NCI-H526 (cell line): ENCODE measurements at regions not wholly inside any gene's neighbourhood (a gene's known extent, or its start where the extent isn't known, plus 50 kb on each side); places are given as distances from the start of the nearest gene placed in this dataset.

Experiments used
- DNase-seq, 2 experiments: peaks; one replicate each; lab custom pipeline; 2025; lab: John Stamatoyannopoulos, UW

- DNase-seq: no peak
Measured at GRCh38 chr7:115883629-115884028, 146.9 kb downstream of the TFEC start.

- DNase-seq: no peak
Measured at GRCh38 chr7:115881476-115881875, 149.1 kb downstream of the TFEC start.

- DNase-seq: no peak
Measured at GRCh38 chr7:115879171-115879570, 151.4 kb downstream of the TFEC start.

- DNase-seq: no peak
Measured at GRCh38 chr7:115869801-115870200, 160.8 kb downstream of the TFEC start.

DNA sequence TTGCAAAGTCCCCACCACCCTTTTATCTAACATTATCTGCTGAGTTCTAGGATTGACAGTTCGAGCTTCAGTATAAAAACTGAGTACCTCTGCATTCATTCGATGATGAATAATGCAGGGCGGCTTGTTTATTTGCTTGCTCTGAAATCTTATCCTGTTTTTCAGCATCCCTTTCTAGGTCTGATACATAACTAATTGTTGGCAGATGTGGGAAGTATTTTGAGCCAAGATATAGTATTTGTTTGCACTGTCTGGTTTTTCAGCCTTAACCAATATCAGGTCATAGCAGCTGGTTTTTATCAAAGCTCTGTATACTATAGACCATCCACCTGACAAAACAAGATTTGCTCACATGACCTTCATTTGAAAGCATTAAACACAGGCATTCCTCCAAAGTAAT lies 161.4 kb downstream of the TFEC start:
- DNase-seq: no peak

DNA sequence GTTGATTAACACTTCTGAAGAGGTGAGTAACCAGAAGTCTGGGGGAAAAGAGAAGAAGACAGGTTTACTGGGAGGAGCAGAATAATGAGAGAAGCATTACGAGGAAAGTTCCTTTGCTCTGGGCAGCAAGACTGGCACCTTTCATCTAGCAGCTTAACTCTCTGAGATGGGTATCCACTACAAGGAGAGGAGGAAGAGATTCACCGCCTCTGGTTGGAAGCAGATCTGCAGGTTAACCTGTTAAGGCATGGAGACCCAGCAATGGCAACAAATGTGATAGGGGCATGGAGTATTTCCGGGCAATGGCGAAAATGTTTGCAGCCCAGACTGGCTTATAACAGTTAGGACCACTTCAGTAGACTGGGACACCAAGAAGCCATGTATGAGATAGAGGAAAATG lies 162.2 kb downstream of the TFEC start:
- no peak for DNase-seq

DNA sequence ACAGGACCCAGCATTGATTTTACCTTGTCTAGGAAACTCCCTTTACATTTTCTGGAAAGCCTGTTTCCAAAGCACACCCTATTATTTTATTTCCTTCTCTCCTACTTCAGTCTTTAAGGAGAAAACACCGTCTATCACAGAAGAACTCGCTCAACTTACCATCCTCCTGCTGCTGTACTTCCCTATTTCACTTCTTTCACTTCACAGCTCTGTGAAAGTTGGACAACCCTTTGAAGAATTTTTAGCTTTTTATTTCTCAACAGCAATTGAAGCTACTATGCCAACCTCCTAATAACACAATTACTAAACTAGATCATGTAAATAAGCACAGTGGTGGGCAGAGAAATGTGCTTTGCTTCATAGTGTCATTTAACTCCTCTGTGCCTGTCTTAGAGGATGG lies 166.5 kb downstream of the TFEC start:
- no peak for DNase-seq

- DNase-seq: peak; percentile 64 to 79
Measured at GRCh38 chr7:115851291-115851690, 179.3 kb downstream of the TFEC start.

DNA sequence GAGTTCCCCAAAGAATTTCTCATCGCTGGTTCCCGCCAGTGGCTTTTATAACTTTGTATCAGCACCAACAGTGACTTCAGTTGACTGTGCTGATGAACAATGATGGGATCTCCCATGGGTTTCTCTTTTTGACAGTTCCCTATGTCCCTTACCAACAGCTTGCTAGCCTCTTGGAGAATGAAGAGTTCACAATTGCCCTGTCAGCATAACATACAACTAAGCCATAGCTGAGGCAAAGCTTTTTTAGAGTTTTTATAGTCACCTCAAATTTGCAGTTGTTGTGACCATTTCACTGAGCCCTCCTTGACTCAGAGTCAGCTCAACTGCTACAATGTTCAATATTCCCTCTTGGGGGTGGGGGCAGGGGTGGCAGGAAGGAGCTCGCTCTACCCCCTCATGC lies 179.8 kb downstream of the TFEC start:
- DNase-seq: no peak

GRCh38 chr7:115844857-115845256 lies 185.7 kb downstream of the TFEC start:
- no peak for DNase-seq

- DNase-seq: no peak
Measured at GRCh38 chr7:115840702-115841101, 189.9 kb downstream of the TFEC start.

DNA sequence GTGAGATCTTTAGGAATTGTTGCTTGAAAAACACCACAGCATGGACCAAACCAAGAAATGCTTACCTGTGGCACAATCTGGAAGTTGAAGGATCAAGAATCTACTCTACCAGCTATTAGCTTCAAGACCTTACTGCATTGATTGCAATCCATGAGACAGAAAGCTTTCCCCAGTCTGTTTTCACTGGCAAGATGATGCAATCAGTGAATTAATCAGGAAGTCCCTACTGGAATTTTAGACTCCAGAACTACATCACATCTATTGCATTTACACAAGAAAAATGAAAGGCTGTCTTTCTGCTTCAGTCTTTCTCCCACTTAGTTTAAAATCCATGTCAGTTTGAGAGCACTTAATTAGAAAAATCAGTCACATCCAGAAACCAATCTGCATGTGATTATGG lies 191.7 kb downstream of the TFEC start:
- DNase-seq: no peak

GRCh38 chr7:115831371-115831770 lies 199.2 kb downstream of the TFEC start:
- no peak for DNase-seq

GRCh38 chr7:115827305-115828045 lies 203.1 kb downstream of the TFEC start:
- DNase-seq: no peak

- no peak for DNase-seq
Measured at GRCh38 chr7:115825456-115826115, 205.0 kb downstream of the TFEC start.

- no peak for DNase-seq
Measured at GRCh38 chr7:115822801-115823200, 207.8 kb downstream of the TFEC start.

GRCh38 chr7:115822380-115822779 lies 208.2 kb downstream of the TFEC start:
- DNase-seq: no peak

DNA sequence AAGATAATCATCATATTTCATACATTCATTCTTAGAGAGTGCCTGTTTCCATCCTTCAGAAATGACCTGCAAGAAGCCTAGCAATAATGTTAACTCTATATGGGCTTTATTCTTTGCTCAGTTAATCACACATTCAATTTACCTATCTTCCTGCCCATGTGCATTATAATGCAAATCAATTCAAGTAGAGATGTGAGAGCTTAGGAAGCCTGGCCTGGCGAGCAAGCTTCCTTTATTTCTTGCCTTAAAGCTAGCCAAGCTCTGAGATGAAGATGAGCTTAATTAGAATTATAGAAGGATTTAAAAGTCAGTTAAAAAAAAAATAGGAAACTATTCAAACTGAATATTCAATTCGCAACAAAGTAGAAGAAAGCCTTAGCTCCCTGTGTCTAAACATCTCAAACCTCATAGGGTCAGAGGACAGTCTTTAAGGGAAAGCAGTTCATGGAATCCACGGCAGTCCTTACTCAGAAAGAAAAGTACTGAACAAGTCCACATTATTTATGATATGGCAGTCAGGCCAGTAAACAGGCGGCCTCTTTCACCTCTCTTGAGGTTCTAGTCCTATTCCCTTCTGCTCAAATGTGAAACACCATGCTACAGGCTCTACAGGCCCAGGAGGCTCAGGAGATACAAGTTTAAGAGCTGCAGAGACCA lies 214.1 kb downstream of the TFEC start:
- peak in 1 of 2 experiments; percentile 35 for DNase-seq

GRCh38 chr7:115812794-115813193 lies 217.8 kb downstream of the TFEC start:
- peak in 1 of 2 experiments; percentile 40 for DNase-seq

DNA sequence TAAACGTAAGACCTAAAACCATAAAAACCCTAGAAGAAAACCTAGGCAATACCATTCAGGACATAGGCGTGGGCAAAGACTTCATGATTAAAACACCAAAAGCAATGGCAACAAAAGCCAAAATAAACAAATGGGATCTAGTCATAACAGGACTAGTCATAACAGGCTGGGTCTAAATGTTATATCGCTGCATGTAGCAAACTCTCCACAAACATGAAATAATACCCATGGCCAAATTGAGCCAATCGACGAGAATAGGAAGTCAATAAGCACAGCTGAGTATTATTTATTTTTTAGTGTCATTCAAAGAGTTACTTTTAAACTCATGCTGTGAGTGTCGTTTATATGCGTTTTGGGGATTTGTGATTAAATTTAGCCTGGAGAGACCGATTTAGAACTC lies 225.1 kb downstream of the TFEC start:
- no peak for DNase-seq

DNA sequence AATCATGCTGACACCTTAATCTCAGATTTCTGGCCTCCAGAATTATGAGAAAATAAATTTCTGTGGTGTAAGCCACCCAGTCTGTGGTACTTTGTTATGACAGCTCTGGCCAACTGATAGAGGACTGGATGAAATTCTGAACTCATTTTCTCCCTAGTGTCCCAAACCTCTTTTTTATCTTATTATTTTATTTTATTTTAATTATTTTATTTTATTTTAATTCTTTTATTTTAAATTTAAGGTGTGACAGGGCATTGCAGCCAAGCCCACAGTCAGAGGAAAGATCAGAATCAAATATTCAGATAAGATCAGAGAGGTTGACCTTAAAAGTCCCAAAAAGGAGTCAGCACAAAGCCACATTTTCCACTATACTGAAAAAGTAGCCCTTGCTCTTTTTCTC lies 228.1 kb downstream of the TFEC start:
- DNase-seq: no peak

GRCh38 chr7:115799430-115799829 lies 231.1 kb downstream of the TFEC start:
- no peak for DNase-seq
